ENCODE measurements at regions not wholly inside any gene's neighbourhood (a gene's known extent, or its start where the extent isn't known, plus 50 kb on each side); places are given as distances from the start of the nearest gene placed in this dataset.

GRCh38 chr10:78843495-78843894 is 225.3 kb upstream of the ZMIZ1 start:
- FAIRE-seq (no peak), DNase-seq (no peak), ATAC-seq (no peak)
- no peak for TF ChIP-seq CTCF (IDR thresholded peaks at IDR 0.05)
- Histone ChIP-seq H3K27ac (no peak overlapping the region), H3K27me3 (no peaks in the 10 kb centered on the region), H3K9me3 (no peaks in the 10 kb centered on the region), H3K36me3 (no peaks in the 10 kb centered on the region), H3K4me3 (no peak overlapping the region), H3K4me1 (no peaks in the 10 kb centered on the region)
- 94 to 100% methylated on average over 1 of the region's 1 CpG for whole genome bisulfite sequencing, 2 donors
- intact Hi-C loops (cut with DNase I): no loop called here

GRCh38 chr10:78844960-78845607 is 223.7 kb upstream of the ZMIZ1 start:
- Histone ChIP-seq H3K36me3 (no peaks in the 10 kb centered on the region), H3K27me3 (no peaks in the 10 kb centered on the region), H3K4me1 (no peaks in the 10 kb centered on the region), H3K4me3 (no peak overlapping the region), H3K27ac (no peak overlapping the region), H3K9me3 (no peaks in the 10 kb centered on the region)
- no peak for DNase-seq
- no peak for TF ChIP-seq CTCF (IDR thresholded peaks at IDR 0.05)
- intact Hi-C loops (cut with DNase I): no loop called here
- no peak for FAIRE-seq
- 52 to 57% methylated on average over 10 of the region's 10 CpGs for whole genome bisulfite sequencing, 2 donors
- no peak for ATAC-seq

DNA sequence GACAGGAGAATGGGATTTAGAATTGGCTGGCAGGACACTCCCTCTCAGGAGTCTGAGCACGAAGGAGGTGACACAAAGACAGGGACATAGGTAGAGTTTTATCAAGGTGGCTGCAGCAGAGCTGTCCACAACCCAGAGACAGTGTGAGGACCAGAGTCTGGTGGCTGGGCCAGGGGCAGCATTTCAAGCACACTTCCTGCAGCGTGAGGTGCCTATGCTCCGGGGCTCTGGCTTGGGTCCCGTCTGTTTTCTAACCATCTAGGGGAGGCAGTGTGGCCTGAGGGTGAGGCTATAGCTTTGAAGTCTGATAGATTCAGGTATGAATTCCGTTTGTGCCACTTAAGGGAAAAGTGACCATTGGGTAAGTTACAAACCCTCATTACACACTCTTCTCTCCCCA is 222.7 kb upstream of the ZMIZ1 start:
- no peak for FAIRE-seq
- H3K36me3 ChIP-seq: no peaks in the 10 kb centered on the region
- ATAC-seq: no peak
- TF ChIP-seq CTCF (IDR thresholded peaks at IDR 0.05): no peak
- no peak overlapping the region for H3K4me3 ChIP-seq
- WGBS, 2 donors: 83% methylated on average over 5 of the region's 5 CpGs
- intact Hi-C loops (cut with DNase I): no loop called here
- no peaks in the 10 kb centered on the region for H3K9me3 ChIP-seq
- H3K27ac ChIP-seq: no peak overlapping the region
- no peaks in the 10 kb centered on the region for H3K27me3 ChIP-seq
- H3K4me1 ChIP-seq: no peaks in the 10 kb centered on the region
- no peak for DNase-seq

GRCh38 chr10:78846760-78847159 is 222.0 kb upstream of the ZMIZ1 start:
- FAIRE-seq (no peak), ATAC-seq (no peak), DNase-seq (no peak)
- Histone ChIP-seq H3K27me3 (no peaks in the 10 kb centered on the region), H3K4me3 (no peak overlapping the region), H3K4me1 (no peaks in the 10 kb centered on the region), H3K27ac (no peak overlapping the region), H3K36me3 (no peaks in the 10 kb centered on the region), H3K9me3 (no peaks in the 10 kb centered on the region)
- intact Hi-C loops (cut with DNase I): no loop called here
- 89 to 90% methylated on average over 7 of the region's 7 CpGs for WGBS, 2 donors
- no peak for TF ChIP-seq CTCF (IDR thresholded peaks at IDR 0.05)

DNA sequence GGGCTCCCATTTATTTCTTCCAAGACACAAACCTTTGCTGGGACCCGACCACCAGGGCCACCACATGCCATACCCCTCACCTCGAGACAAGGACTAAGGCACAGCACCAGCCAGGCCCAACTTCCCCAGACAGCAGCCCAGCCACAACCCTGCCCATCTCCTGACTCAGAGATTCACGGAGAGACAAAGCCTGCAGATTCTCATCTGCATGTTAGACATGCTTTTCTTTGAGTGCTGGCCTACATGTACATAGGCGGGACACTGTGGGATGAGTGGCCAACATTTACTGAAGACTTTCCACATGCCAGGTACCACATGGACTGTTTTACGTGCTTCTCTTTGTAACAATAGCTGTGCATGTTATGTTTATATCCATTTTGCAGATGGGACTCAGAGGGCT is 221.3 kb upstream of the ZMIZ1 start:
- DNase-seq (no peak), ATAC-seq (no peak), FAIRE-seq (no peak)
- intact Hi-C loops (cut with DNase I): no loop called here
- no peak overlapping the region for H3K27ac ChIP-seq
- no peak for TF ChIP-seq CTCF (IDR thresholded peaks at IDR 0.05)
- no peaks in the 10 kb centered on the region for H3K36me3 ChIP-seq
- H3K4me1 ChIP-seq: no peaks in the 10 kb centered on the region
- no peaks in the 10 kb centered on the region for H3K27me3 ChIP-seq
- no peak overlapping the region for H3K4me3 ChIP-seq
- WGBS, 2 donors: 86 to 89% methylated on average over 5 of the region's 5 CpGs
- H3K9me3 ChIP-seq: no peaks in the 10 kb centered on the region

Data from pancreas (tissue), 10 donors.